ENCODE measurements at regions not wholly inside any gene's neighbourhood (a gene's known extent, or its start where the extent isn't known, plus 50 kb on each side); places are given as distances from the start of the nearest gene placed in this dataset.

DNA sequence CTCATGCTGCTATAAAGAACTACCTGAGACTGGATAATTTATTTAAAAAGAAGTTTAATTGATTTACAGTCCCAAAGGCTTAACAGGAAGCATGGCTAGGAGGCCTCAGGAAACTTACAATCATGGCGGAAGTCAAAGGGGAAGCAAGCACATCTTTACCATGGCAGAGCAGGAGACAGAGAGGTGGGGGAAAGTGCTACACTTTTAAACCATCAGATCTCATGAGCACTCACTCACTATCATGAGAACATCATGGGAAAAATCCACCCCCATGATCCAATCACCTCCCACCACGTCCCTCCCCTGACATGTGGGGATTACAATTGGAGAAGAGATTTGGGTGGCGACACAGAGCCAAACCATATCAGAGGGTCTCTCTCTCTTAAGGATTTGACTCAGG lies 108.6 kb upstream of the PODXL start:
- no peak for TF ChIP-seq EZH2 (IDR thresholded peaks at IDR 0.05; ENCODE audit: borderline replicate concordance, low read depth, low read length, severe bottlenecking)
- no peak for TF ChIP-seq MYC (IDR thresholded peaks at IDR 0.05; ENCODE audit: low read depth, low read length)
- no peak for TF ChIP-seq POLR2AphosphoS5 (IDR thresholded peaks at IDR 0.05; ENCODE audit: insufficient read depth, low read depth, low read length)
- TF ChIP-seq, protein P1, sequence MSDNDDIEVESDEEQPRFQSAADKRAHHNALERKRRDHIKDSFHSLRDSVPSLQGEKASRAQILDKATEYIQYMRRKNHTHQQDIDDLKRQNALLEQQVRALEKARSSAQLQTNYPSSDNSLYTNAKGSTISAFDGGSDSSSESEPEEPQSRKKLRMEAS (IDR thresholded peaks at IDR 0.05; ENCODE audit: insufficient read depth, insufficient read length) = no peak
- no peak for TF ChIP-seq FOS (IDR thresholded peaks at IDR 0.05; ENCODE audit: borderline replicate concordance, insufficient read depth, low read length)
- TF ChIP-seq JUN (IDR thresholded peaks at IDR 0.05; ENCODE audit: borderline replicate concordance, insufficient read depth, insufficient read length, low read depth) = no peak
- no peak for TF ChIP-seq POLR2A (IDR thresholded peaks at IDR 0.05; ENCODE audit: low read depth, low read length)
- no peak for TF ChIP-seq GATA2 (IDR thresholded peaks at IDR 0.05; ENCODE audit: insufficient read depth, insufficient read length, low read depth, low read length)
- TF ChIP-seq, protein P2, sequence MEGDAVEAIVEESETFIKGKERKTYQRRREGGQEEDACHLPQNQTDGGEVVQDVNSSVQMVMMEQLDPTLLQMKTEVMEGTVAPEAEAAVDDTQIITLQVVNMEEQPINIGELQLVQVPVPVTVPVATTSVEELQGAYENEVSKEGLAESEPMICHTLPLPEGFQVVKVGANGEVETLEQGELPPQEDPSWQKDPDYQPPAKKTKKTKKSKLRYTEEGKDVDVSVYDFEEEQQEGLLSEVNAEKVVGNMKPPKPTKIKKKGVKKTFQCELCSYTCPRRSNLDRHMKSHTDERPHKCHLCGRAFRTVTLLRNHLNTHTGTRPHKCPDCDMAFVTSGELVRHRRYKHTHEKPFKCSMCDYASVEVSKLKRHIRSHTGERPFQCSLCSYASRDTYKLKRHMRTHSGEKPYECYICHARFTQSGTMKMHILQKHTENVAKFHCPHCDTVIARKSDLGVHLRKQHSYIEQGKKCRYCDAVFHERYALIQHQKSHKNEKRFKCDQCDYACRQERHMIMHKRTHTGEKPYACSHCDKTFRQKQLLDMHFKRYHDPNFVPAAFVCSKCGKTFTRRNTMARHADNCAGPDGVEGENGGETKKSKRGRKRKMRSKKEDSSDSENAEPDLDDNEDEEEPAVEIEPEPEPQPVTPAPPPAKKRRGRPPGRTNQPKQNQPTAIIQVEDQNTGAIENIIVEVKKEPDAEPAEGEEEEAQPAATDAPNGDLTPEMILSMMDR (IDR thresholded peaks at IDR 0.05; ENCODE audit: extremely low read depth in 1 of 2, insufficient read depth in 1 of 2, low read depth in 1 of 2, low read length in 2 of 2) = no peak
- Histone ChIP-seq H3K79me2 (ENCODE audit: control insufficient read depth, insufficient read depth, low read length) (no peaks in the 10 kb centered on the region), H3K36me3 (ENCODE audit: control insufficient read depth in 2 of 2, extremely low read depth in 1 of 2, insufficient read depth in 2 of 2, low read length in 2 of 2) (no peaks in the 10 kb centered on the region), H3K4me3 (replicated peaks in 1 of 3; ENCODE audit: insufficient read depth in 1 of 3, low read depth in 1 of 3, low read length in 3 of 3) (no peak overlapping the region), H3K27me3 (ENCODE audit: control insufficient read depth in 2 of 2, insufficient read depth in 2 of 2, low read length in 2 of 2) (peaks cover 2 to 3% of the 10 kb centered on the region in 2 experiments), H3K9me1 (replicated peaks; ENCODE audit: control insufficient read depth, extremely low read depth, insufficient read depth, low read length) (no peaks in the 10 kb centered on the region), H2AFZ (ENCODE audit: low read depth, low read length) (no peak overlapping the region), H4K20me1 (replicated peaks; ENCODE audit: control insufficient read depth, extremely low read depth, insufficient read depth, low read length) (no peaks in the 10 kb centered on the region), H3K4me2 (ENCODE audit: insufficient read depth, low read length) (no peak overlapping the region), H3K4me1 (ENCODE audit: control insufficient read depth, extremely low read depth, insufficient read depth, low read length) (no peaks in the 10 kb centered on the region), H3K27ac (ENCODE audit: insufficient read depth, low read depth, low read length) (no peak overlapping the region), H3K9ac (replicated peaks; ENCODE audit: extremely low read depth, insufficient read depth, low read length) (no peak overlapping the region), H3K9me3 (replicated peaks; ENCODE audit: control insufficient read depth, insufficient read depth, low read length) (no peaks in the 10 kb centered on the region)
- dilution Hi-C loops (cut with MboI; ENCODE audit: extremely low pct_ligation_motif_present, low sequenced_read_pairs) = no loop called here
- intact Hi-C loops (cut with micrococcal nuclease) = no loop called here
- BruUV-seq (replicated peaks) = no TSS peak
- DNase-seq (ENCODE audit: low read depth, low spot score) (no peak), FAIRE-seq (no peak)
- CTCF ChIA-PET = no interaction called here
- POLR2A ChIA-PET = no interaction called here
